MM.1S (cell line): ENCODE measurements at regions not wholly inside any gene's neighbourhood (a gene's known extent, or its start where the extent isn't known, plus 50 kb on each side); places are given as distances from the start of the nearest gene placed in this dataset.
A peak's percentile ranks its signal among the peaks of the same experiment; 100 is the strongest.

Source experiments
- DNase-seq: peaks from one replicate; pipeline ENCODE4 v3.0.0-alpha.2; 2015
- H2AFZ ChIP-seq: fragments of 300-600 bp; sonication (generic); 2 replicates; pipeline ENCODE4 v1.6.0; 2016; ENCODE audit warnings: antibody characterized with exemption, low read length
- H3F3A ChIP-seq: fragments of 300-600 bp; sonication (generic); 2 replicates; pipeline ENCODE4 v1.6.1; 2016; ENCODE audit warnings: mild to moderate bottlenecking, antibody characterized with exemption, low read length, moderate library complexity, mixed read lengths; ENCODE audit not compliant: insufficient read depth
- H3K27ac ChIP-seq: fragments of 300-600 bp; sonication (generic); 2 replicates; pipeline ENCODE4 v1.5.1; 2016; ENCODE audit warnings: mild to moderate bottlenecking, low read length
- H3K27me3 ChIP-seq: fragments of 300-600 bp; sonication (generic); replicated peaks from 2 replicates; pipeline ENCODE4 v1.6.0; 2016; ENCODE audit warnings: low read length; ENCODE audit not compliant: insufficient read depth
- H3K36me3 ChIP-seq: fragments of 300-600 bp; sonication (generic); replicated peaks from 2 replicates; pipeline ENCODE4 v1.6.1; 2016; ENCODE audit warnings: mild to moderate bottlenecking, low read length, mixed read lengths; ENCODE audit not compliant: insufficient read depth
- H3K4me1 ChIP-seq: fragments of 300-600 bp; sonication (generic); 2 replicates; pipeline ENCODE4 v1.6.1; 2016; ENCODE audit warnings: low read length, mixed read lengths
- H3K4me2 ChIP-seq: fragments of 300-600 bp; sonication (generic); 2 replicates; pipeline ENCODE4 v1.6.0; 2016; ENCODE audit warnings: low read depth, low read length
- H3K4me3 ChIP-seq: fragments of 300-600 bp; sonication (generic); 2 replicates; pipeline ENCODE4 v1.5.1; 2016; ENCODE audit warnings: low read length, mixed read lengths
- H3K79me2 ChIP-seq: fragments of 300-600 bp; sonication (generic); 2 replicates; pipeline ENCODE4 v1.6.1; 2016; ENCODE audit warnings: mixed run types, low read length, mixed read lengths
- H3K9ac ChIP-seq: fragments of 300-600 bp; sonication (generic); 2 replicates; pipeline ENCODE4 v1.6.1; 2016; ENCODE audit warnings: low read length, mixed read lengths
- H3K9me2 ChIP-seq: fragments of 300-600 bp; sonication (generic); replicated peaks from 2 replicates; pipeline ENCODE4 v1.6.1; 2016; ENCODE audit warnings: mild to moderate bottlenecking, low read length, mixed read lengths; ENCODE audit not compliant: insufficient read depth
- H3K9me3 ChIP-seq: fragments of 300-600 bp; sonication (generic); replicated peaks from 2 replicates; pipeline ENCODE4 v1.6.1; 2016; ENCODE audit warnings: mild to moderate bottlenecking, low read length, mixed read lengths; ENCODE audit not compliant: insufficient read depth
- H4K20me1 ChIP-seq: fragments of 300-600 bp; sonication (generic); 2 replicates; pipeline ENCODE4 v1.6.1; 2016; ENCODE audit warnings: mild to moderate bottlenecking, low read length, moderate library complexity, mixed read lengths; ENCODE audit not compliant: insufficient read depth
- EZH2 ChIP-seq: fragments of 300-600 bp; sonication (generic); optimal IDR thresholded peaks from 2 replicates; pipeline ENCODE3; 2017; ENCODE audit warnings: low read depth, mild to moderate bottlenecking, antibody characterized with exemption, low read length, mixed read lengths
- EZH2phosphoT487 ChIP-seq: fragments of 300-600 bp; sonication (generic); IDR thresholded peaks from 2 replicates; pipeline ENCODE4 v1.6.1; 2018; ENCODE audit warnings: antibody characterized with exemption, low read length
- TF ChIP-seq, protein P1 (sequence below): fragments of 300-600 bp; sonication (generic); IDR thresholded peaks from 2 replicates; pipeline ENCODE4 v1.5.1; 2016; ENCODE audit warnings: antibody characterized with exemption, low read length, mixed read lengths

- no peaks in the 10 kb centered on the region for H3K9me2 ChIP-seq
- H2AFZ ChIP-seq = no peak overlapping the region
- TF ChIP-seq, protein P1, sequence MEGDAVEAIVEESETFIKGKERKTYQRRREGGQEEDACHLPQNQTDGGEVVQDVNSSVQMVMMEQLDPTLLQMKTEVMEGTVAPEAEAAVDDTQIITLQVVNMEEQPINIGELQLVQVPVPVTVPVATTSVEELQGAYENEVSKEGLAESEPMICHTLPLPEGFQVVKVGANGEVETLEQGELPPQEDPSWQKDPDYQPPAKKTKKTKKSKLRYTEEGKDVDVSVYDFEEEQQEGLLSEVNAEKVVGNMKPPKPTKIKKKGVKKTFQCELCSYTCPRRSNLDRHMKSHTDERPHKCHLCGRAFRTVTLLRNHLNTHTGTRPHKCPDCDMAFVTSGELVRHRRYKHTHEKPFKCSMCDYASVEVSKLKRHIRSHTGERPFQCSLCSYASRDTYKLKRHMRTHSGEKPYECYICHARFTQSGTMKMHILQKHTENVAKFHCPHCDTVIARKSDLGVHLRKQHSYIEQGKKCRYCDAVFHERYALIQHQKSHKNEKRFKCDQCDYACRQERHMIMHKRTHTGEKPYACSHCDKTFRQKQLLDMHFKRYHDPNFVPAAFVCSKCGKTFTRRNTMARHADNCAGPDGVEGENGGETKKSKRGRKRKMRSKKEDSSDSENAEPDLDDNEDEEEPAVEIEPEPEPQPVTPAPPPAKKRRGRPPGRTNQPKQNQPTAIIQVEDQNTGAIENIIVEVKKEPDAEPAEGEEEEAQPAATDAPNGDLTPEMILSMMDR = no peak
- TF ChIP-seq EZH2 = no peak
- TF ChIP-seq EZH2phosphoT487 = no peak
- no peaks in the 10 kb centered on the region for H3K36me3 ChIP-seq
- H3K4me1 ChIP-seq = peaks cover 3% of the 10 kb centered on the region; the same call in 1 of the 2 replicates
- H3K27ac ChIP-seq = no peak overlapping the region
- peak overlapping the region; percentile 32; the same call in 1 of the 2 replicates for H3K4me2 ChIP-seq
- no peak for DNase-seq
- no peaks in the 10 kb centered on the region for H3F3A ChIP-seq
- H3K79me2 ChIP-seq = no peaks in the 10 kb centered on the region
- H4K20me1 ChIP-seq = no peaks in the 10 kb centered on the region
- H3K9me3 ChIP-seq = no peaks in the 10 kb centered on the region
- no peak overlapping the region for H3K9ac ChIP-seq
- no peaks in the 10 kb centered on the region for H3K27me3 ChIP-seq
- no peak overlapping the region for H3K4me3 ChIP-seq
Observed at GRCh38 chr17:71402007-71402406, 718.8 kb upstream of the SOX9 start.

DNA sequence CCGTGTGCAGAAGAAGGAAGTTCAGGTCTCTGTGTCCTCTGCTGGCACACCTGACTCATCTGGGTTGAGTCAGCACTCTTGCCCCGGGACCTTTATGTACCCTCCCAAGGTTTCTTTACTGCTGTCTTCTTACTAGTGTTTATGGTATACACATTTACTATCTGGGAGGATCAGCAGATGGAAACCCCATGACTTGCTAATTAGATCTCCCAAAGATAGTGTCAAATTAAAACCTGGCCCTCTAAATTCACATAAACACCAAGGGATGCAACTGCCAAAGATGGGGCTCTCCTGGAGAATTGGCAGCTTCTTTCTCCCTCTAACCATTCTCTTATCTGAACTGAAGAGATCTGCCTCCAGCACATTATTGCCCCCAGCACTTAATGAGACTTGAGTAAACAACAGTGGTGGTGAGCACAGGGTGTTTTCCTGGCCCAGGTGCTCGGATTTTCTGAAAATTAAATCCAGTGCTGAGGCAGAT lies 718.1 kb upstream of the SOX9 start:
- H2AFZ ChIP-seq = peak overlapping the region; percentile 43
- H3K9ac ChIP-seq = no peak overlapping the region
- no peaks in the 10 kb centered on the region for H4K20me1 ChIP-seq
- H3K27me3 ChIP-seq = no peaks in the 10 kb centered on the region
- no peak overlapping the region for H3K27ac ChIP-seq
- TF ChIP-seq EZH2 = no peak
- TF ChIP-seq, protein P1 = no peak
- TF ChIP-seq EZH2phosphoT487 = no peak
- peak overlapping the region; percentile 32; the same call in 1 of the 2 replicates for H3K4me2 ChIP-seq
- no peak overlapping the region for H3K4me3 ChIP-seq
- no peaks in the 10 kb centered on the region for H3F3A ChIP-seq
- H3K9me2 ChIP-seq = no peaks in the 10 kb centered on the region
- peak; percentile 17 for DNase-seq
- H3K9me3 ChIP-seq = no peaks in the 10 kb centered on the region
- peaks cover 3% of the 10 kb centered on the region; the same call in 1 of the 2 replicates for H3K4me1 ChIP-seq
- H3K79me2 ChIP-seq = no peaks in the 10 kb centered on the region
- no peaks in the 10 kb centered on the region for H3K36me3 ChIP-seq

GRCh38 chr17:71405101-71405500 lies 715.7 kb upstream of the SOX9 start:
- H3K4me1 ChIP-seq = peaks cover 3% of the 10 kb centered on the region; the same call in 1 of the 2 replicates
- no peaks in the 10 kb centered on the region for H3F3A ChIP-seq
- no peak overlapping the region for H2AFZ ChIP-seq
- H3K27me3 ChIP-seq = no peaks in the 10 kb centered on the region
- no peak overlapping the region for H3K9ac ChIP-seq
- H3K79me2 ChIP-seq = no peaks in the 10 kb centered on the region
- no peak overlapping the region for H3K4me2 ChIP-seq
- no peaks in the 10 kb centered on the region for H3K9me3 ChIP-seq
- no peaks in the 10 kb centered on the region for H4K20me1 ChIP-seq
- H3K9me2 ChIP-seq = no peaks in the 10 kb centered on the region
- no peak overlapping the region for H3K27ac ChIP-seq
- no peaks in the 10 kb centered on the region for H3K36me3 ChIP-seq
- TF ChIP-seq EZH2 (no peak), EZH2phosphoT487 (no peak)
- TF ChIP-seq, protein P1 = no peak
- no peak for DNase-seq
- no peak overlapping the region for H3K4me3 ChIP-seq
